Trophoblast cell (in vitro differentiated cells and primary cell): ENCODE measurements at regions not wholly inside any gene's neighbourhood (a gene's known extent, or its start where the extent isn't known, plus 50 kb on each side); places are given as distances from the start of the nearest gene placed in this dataset.
A peak's percentile ranks its signal among the peaks of the same experiment; 100 is the strongest.

Experiments used
- DNase-seq, 2 donors: peaks; one replicate each; pipeline ENCODE4 v3.0.0-alpha.2; 2016
- H2AFZ ChIP-seq: 2 replicates; pipeline ENCODE4 v1.6.1; 2013; ENCODE audit warnings: low read length, moderate library complexity, mild to moderate bottlenecking; ENCODE audit not compliant: insufficient read depth, poor library complexity
- H2AK5ac ChIP-seq: 2 replicates; pipeline ENCODE4 v1.6.1; 2013; ENCODE audit warnings: mild to moderate bottlenecking, low read length
- H2BK120ac ChIP-seq: 2 replicates; pipeline ENCODE4 v1.6.1; 2013; ENCODE audit warnings: low read length, mild to moderate bottlenecking, moderate library complexity; ENCODE audit not compliant: insufficient read depth, poor library complexity
- H2BK12ac ChIP-seq: 2 replicates; pipeline ENCODE4 v1.6.1; 2013; ENCODE audit warnings: mild to moderate bottlenecking, low read length, moderate library complexity
- H2BK5ac ChIP-seq: 2 replicates; pipeline ENCODE4 v1.6.1; 2013; ENCODE audit warnings: low read length, low read depth, moderate library complexity, mild to moderate bottlenecking; ENCODE audit not compliant: poor library complexity
- H3K14ac ChIP-seq: 2 replicates; pipeline ENCODE4 v1.6.1; 2013; ENCODE audit warnings: mild to moderate bottlenecking, low read length
- H3K18ac ChIP-seq: 2 replicates; pipeline ENCODE4 v1.6.1; 2013; ENCODE audit warnings: mild to moderate bottlenecking, low read length
- H3K23ac ChIP-seq: 2 replicates; pipeline ENCODE4 v1.6.1; 2013; ENCODE audit warnings: low read length
- H3K27ac ChIP-seq: 2 replicates; pipeline ENCODE4 v1.5.1; 2013; ENCODE audit warnings: low read depth, mild to moderate bottlenecking, inconsistent platforms, low read length, moderate library complexity
- H3K27me3 ChIP-seq: 2 replicates; pipeline ENCODE4 v1.6.1; 2013; ENCODE audit warnings: inconsistent platforms, mild to moderate bottlenecking, low read length, moderate library complexity; ENCODE audit not compliant: insufficient read depth
- H3K36me3 ChIP-seq, 2 experiments: 1 replicate in 1 of 2; 2 replicates in 1 of 2; pipeline ENCODE4 v1.6.1; 2013; ENCODE audit warnings: low read length in 2 of 2, mild to moderate bottlenecking in 2 of 2, moderate library complexity in 1 of 2; ENCODE audit not compliant: insufficient read depth in 2 of 2, control insufficient read depth in 1 of 2
- H3K4ac ChIP-seq: 2 replicates; pipeline ENCODE4 v1.6.1; 2013; ENCODE audit warnings: low read depth, mild to moderate bottlenecking, low read length, moderate library complexity
- H3K4me1 ChIP-seq, 2 experiments: 1 replicate in 1 of 2; 2 replicates in 1 of 2; pipeline ENCODE4 v1.6.1; 2013; ENCODE audit warnings: low read length in 2 of 2, mild to moderate bottlenecking in 2 of 2, moderate library complexity in 1 of 2; ENCODE audit not compliant: insufficient read depth in 2 of 2, control insufficient read depth in 1 of 2
- H3K4me2 ChIP-seq: 2 replicates; pipeline ENCODE4 v1.6.1; 2013; ENCODE audit warnings: inconsistent platforms, mild to moderate bottlenecking, low read length, moderate library complexity
- H3K4me3 ChIP-seq: 2 replicates; pipeline ENCODE4 v1.5.1; 2013; ENCODE audit warnings: mild to moderate bottlenecking, low read depth, low read length, inconsistent platforms
- H3K79me1 ChIP-seq: one replicate; pipeline ENCODE4 v1.6.1; 2013; ENCODE audit warnings: low read length
- H3K79me2 ChIP-seq: 2 replicates; pipeline ENCODE4 v1.6.1; 2013; ENCODE audit warnings: low read length, mild to moderate bottlenecking; ENCODE audit not compliant: control insufficient read depth, insufficient read depth, poor library complexity
- H3K9ac ChIP-seq: 2 replicates; pipeline ENCODE4 v1.6.1; 2013; ENCODE audit warnings: mild to moderate bottlenecking, low read length
- H3K9me3 ChIP-seq: 2 replicates; pipeline ENCODE4 v1.6.1; 2013; ENCODE audit warnings: low read depth, mild to moderate bottlenecking, control low read depth, inconsistent platforms, low read length; ENCODE audit not compliant: insufficient read depth
- H4K12ac ChIP-seq: 2 replicates; pipeline ENCODE4 v1.6.1; 2013; ENCODE audit warnings: low read depth, mild to moderate bottlenecking, low read length, moderate library complexity
- H4K8ac ChIP-seq: 2 replicates; pipeline ENCODE4 v1.6.1; 2013; ENCODE audit warnings: low read depth, mild to moderate bottlenecking, low read length, moderate library complexity
- H4K91ac ChIP-seq: one replicate; pipeline ENCODE4 v1.6.1; 2013; ENCODE audit warnings: low read depth, mild to moderate bottlenecking, low read length, moderate library complexity
- WGBS: extraction: QIAGEN DNeasy Blood & Tissue Kit; methylation state at CpG from one replicate; pipeline ENCODE4 v1.1.7; 2013; ENCODE audit warnings: missing lambda C conversion rate; ENCODE audit not compliant: insufficient read length, insufficient coverage; ENCODE audit errors: extremely low coverage; 5-methylcytosine and 5-hydroxymethylcytosine counted together

DNA sequence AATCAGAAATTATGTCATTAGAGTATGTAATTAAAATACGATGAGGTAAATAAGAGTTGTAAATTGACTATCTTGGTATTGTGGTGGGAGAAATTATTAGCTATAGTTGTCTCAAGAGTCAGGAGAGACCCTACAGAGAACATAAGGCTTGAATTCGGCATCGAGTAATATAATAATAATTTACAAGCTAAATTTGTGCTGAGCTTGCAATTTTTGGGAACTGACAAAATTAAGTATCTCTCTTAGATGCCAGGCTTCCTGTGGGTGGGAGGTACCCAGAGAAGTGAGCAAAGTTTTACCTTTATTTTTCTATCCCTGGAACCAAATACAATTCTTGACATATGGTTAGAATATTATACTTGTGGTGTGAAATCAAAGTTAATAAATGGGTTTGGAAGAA is 1637.0 kb downstream of the EFNB2 start:
- DNase-seq, result no peak
- Histone ChIP-seq H3K9me3 (no peaks in the 10 kb centered on the region), H3K4me1 (no peaks in the 10 kb centered on the region), H2BK120ac (no peak overlapping the region), H3K4me2 (no peak overlapping the region), H4K91ac (no peak overlapping the region), H3K23ac (no peak overlapping the region), H4K12ac (no peak overlapping the region), H3K18ac (no peak overlapping the region), H2BK5ac (no peak overlapping the region), H2AFZ (no peak overlapping the region), H3K79me1 (no peaks in the 10 kb centered on the region), H2AK5ac (no peak overlapping the region), H3K79me2 (no peaks in the 10 kb centered on the region), H4K8ac (no peak overlapping the region), H3K27me3 (no peaks in the 10 kb centered on the region), H2BK12ac (no peak overlapping the region), H3K27ac (no peak overlapping the region), H3K4ac (no peak overlapping the region), H3K9ac (no peak overlapping the region), H3K4me3 (no peak overlapping the region), H3K36me3 (no peaks in the 10 kb centered on the region), H3K14ac (no peak overlapping the region)
- 100% methylated on average over 1 of the region's 3 CpGs for WGBS

DNA sequence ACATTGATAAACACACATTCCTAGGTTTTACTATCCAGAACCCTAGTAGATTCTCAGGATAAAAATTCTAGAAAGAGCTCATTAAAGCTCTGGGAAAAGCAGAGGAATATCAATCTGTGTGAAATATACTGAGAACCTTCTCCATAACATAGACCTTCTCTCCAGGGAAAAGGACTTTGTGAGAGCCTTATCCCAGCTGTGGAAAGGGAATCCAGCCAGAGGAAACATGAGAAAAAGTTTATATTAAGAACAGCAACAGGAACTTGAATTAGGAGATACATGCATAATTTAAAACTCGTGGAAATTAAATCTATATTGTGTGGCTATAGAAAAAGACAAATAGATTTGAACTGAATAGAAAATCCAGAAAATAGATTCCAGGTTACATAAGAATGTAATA is 1639.9 kb downstream of the EFNB2 start:
- WGBS, result no CpG with 5 or more reads among the region's 1 CpG
- no peak overlapping the region for H2AFZ ChIP-seq
- no peak overlapping the region for H4K91ac ChIP-seq
- H3K23ac ChIP-seq, result no peak overlapping the region
- no peak overlapping the region for H3K4me3 ChIP-seq
- H4K8ac ChIP-seq, result no peak overlapping the region
- no peak overlapping the region for H2BK12ac ChIP-seq
- H3K14ac ChIP-seq, result no peak overlapping the region
- no peak for DNase-seq
- H3K9me3 ChIP-seq, result no peaks in the 10 kb centered on the region
- H2BK5ac ChIP-seq, result no peak overlapping the region
- H4K12ac ChIP-seq, result no peak overlapping the region
- no peak overlapping the region for H3K9ac ChIP-seq
- H3K18ac ChIP-seq, result no peak overlapping the region
- H2AK5ac ChIP-seq, result no peak overlapping the region
- no peaks in the 10 kb centered on the region for H3K36me3 ChIP-seq
- no peaks in the 10 kb centered on the region for H3K27me3 ChIP-seq
- no peak overlapping the region for H3K27ac ChIP-seq
- H3K4me1 ChIP-seq, result no peaks in the 10 kb centered on the region
- H2BK120ac ChIP-seq, result no peak overlapping the region
- no peak overlapping the region for H3K4ac ChIP-seq
- no peaks in the 10 kb centered on the region for H3K79me1 ChIP-seq
- H3K4me2 ChIP-seq, result no peak overlapping the region
- no peaks in the 10 kb centered on the region for H3K79me2 ChIP-seq

DNA sequence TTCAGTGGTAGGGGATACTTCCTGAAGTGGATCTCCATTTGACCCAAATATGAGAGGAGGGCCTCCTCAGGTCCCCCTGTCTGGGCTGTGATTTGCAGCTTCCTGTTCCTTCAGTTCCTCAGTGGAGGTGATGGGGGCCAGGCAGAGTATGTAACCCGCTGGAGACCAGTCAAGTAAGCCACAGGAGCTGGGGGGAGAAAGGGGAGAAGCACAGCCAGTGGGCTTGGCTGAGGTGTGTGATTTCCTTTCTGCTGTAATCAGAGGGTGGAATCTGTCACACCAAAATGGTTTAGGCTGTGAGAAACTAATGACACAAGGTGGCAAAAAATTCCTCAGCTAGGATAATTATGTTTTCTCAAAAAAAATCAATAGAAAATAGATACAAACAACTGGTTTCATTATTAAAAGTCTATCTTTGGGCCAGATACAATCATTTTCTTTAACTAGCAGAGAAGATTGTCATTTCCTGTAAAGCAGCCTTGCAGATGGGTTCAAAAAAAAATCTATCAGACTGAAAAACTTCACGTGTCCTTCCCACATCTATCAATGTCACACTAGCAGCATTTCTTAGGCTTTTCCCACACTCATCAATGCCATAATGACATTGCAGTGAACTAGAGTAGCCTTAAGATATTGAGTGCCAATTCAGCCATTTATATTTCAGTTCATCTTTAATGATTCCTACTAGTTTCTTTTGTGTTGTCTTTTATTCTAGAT is 1660.3 kb downstream of the EFNB2 start:
- Histone ChIP-seq H4K91ac (no peak overlapping the region), H3K9me3 (no peaks in the 10 kb centered on the region), H3K27me3 (no peaks in the 10 kb centered on the region), H4K8ac (no peak overlapping the region), H3K79me1 (no peaks in the 10 kb centered on the region), H3K4me3 (no peak overlapping the region), H2AFZ (no peak overlapping the region), H2BK12ac (no peak overlapping the region), H2BK5ac (no peak overlapping the region), H3K14ac (no peak overlapping the region), H2AK5ac (no peak overlapping the region), H3K36me3 (no peaks in the 10 kb centered on the region), H3K4me2 (no peak overlapping the region), H3K23ac (no peak overlapping the region), H3K4me1 (no peaks in the 10 kb centered on the region), H3K9ac (no peak overlapping the region), H2BK120ac (no peak overlapping the region), H3K4ac (no peak overlapping the region), H3K27ac (no peak overlapping the region), H4K12ac (no peak overlapping the region), H3K79me2 (no peaks in the 10 kb centered on the region), H3K18ac (no peak overlapping the region)
- no CpG with 5 or more reads among the region's 2 CpGs for WGBS
- DNase-seq, result no peak

DNA sequence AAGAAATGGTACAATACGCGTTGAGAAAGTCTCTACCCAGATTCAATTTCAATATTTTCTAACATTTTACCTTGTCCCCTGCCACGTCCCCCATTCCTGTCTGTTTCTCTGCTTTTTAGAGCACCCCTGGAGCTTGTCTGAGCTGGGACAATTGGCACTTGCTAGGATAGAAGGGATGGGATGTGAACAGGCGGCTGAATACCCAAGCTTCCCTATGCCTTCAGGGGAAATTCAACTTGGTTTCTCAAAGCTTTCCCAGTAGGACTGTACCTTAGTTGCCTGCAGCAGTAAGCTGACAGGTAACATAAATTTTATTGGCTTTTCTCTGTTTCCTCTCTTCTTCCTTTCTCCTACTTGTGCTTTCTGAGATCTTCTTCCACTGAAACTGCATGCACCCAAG is 1663.3 kb downstream of the EFNB2 start:
- no peak overlapping the region for H4K8ac ChIP-seq
- no peak for DNase-seq
- no peaks in the 10 kb centered on the region for H3K4me1 ChIP-seq
- no peak overlapping the region for H3K23ac ChIP-seq
- H3K27me3 ChIP-seq, result no peaks in the 10 kb centered on the region
- peak overlapping the region; percentile 23 for H3K4me2 ChIP-seq
- no peaks in the 10 kb centered on the region for H3K79me1 ChIP-seq
- no peaks in the 10 kb centered on the region for H3K36me3 ChIP-seq
- no peak overlapping the region for H3K4ac ChIP-seq
- no peak overlapping the region for H2AFZ ChIP-seq
- H2AK5ac ChIP-seq, result no peak overlapping the region
- H3K9ac ChIP-seq, result no peak overlapping the region
- H4K91ac ChIP-seq, result no peak overlapping the region
- no peak overlapping the region for H4K12ac ChIP-seq
- no peak overlapping the region for H3K18ac ChIP-seq
- WGBS, result no CpG with 5 or more reads among the region's 4 CpGs
- no peaks in the 10 kb centered on the region for H3K79me2 ChIP-seq
- H3K14ac ChIP-seq, result no peak overlapping the region
- H3K9me3 ChIP-seq, result no peaks in the 10 kb centered on the region
- H2BK120ac ChIP-seq, result no peak overlapping the region
- H2BK12ac ChIP-seq, result no peak overlapping the region
- H3K4me3 ChIP-seq, result no peak overlapping the region
- no peak overlapping the region for H3K27ac ChIP-seq
- no peak overlapping the region for H2BK5ac ChIP-seq
